ENCODE measurements at regions not wholly inside any gene's neighbourhood (a gene's known extent, or its start where the extent isn't known, plus 50 kb on each side); places are given as distances from the start of the nearest gene placed in this dataset.

- H3F3A ChIP-seq (ENCODE audit: low read depth), result peaks cover 7% of the 10 kb centered on the region
- H2AFZ ChIP-seq (replicated peaks), result peak overlapping the region; percentile 46
- no peak overlapping the region for H3K4me3 Mint-ChIP-seq
- H3K36me3 ChIP-seq, result no peaks in the 10 kb centered on the region
- no peaks in the 10 kb centered on the region for H3K9me3 ChIP-seq (ENCODE audit: low read depth)
- no peaks in the 10 kb centered on the region for H3K79me2 ChIP-seq (ENCODE audit: low read depth)
- H3K9me3 Mint-ChIP-seq, result no peaks in the 10 kb centered on the region
- no peaks in the 10 kb centered on the region for H4K20me1 ChIP-seq (ENCODE audit: low read depth)
- no peak overlapping the region for H3K27ac ChIP-seq
- TF ChIP-seq EZH2phosphoT487 (IDR thresholded peaks at IDR 0.05) (no peak), CTCF (IDR thresholded peaks at IDR 0.05) (no peak), EZH2 (IDR thresholded peaks at IDR 0.05) (no peak)
- no peaks in the 10 kb centered on the region for H3K27me3 ChIP-seq
- peaks cover 4% of the 10 kb centered on the region for H3K27me3 Mint-ChIP-seq (ENCODE audit: insufficient read depth, low read depth)
- H3K36me3 Mint-ChIP-seq, result no peaks in the 10 kb centered on the region
- peaks cover 7% of the 10 kb centered on the region for H3K4me1 Mint-ChIP-seq
- no peak overlapping the region for H3K4me3 ChIP-seq
- H3K27ac Mint-ChIP-seq, result no peak overlapping the region
- peak; percentile 43 for DNase-seq (ENCODE audit: low spot score)
- peaks cover 11% of the 10 kb centered on the region for H3K4me1 ChIP-seq
- no peak overlapping the region for H3K4me2 ChIP-seq
- no peak overlapping the region for H3K9ac ChIP-seq
Measured at GRCh38 chr3:72698154-72698917, 149.9 kb downstream of the SHQ1 start.

GRCh38 chr3:72697717-72698116, 150.5 kb downstream of the SHQ1 start:
- Histone ChIP-seq H3K79me2 (ENCODE audit: low read depth) (no peaks in the 10 kb centered on the region), H3K27ac (no peak overlapping the region), H3K9ac (no peak overlapping the region), H3K36me3 (no peaks in the 10 kb centered on the region), H3K4me1 (peaks cover 17% of the 10 kb centered on the region), H3F3A (ENCODE audit: low read depth) (peaks cover 13% of the 10 kb centered on the region), H3K27me3 (no peaks in the 10 kb centered on the region), H3K4me3 (no peak overlapping the region), H2AFZ (replicated peaks) (peak overlapping the region; percentile 46), H3K4me2 (no peak overlapping the region), H3K9me3 (ENCODE audit: low read depth) (no peaks in the 10 kb centered on the region), H4K20me1 (ENCODE audit: low read depth) (no peaks in the 10 kb centered on the region)
- Mint-ChIP-seq H3K9me3 (no peaks in the 10 kb centered on the region), H3K27me3 (ENCODE audit: insufficient read depth, low read depth) (peaks cover 4% of the 10 kb centered on the region), H3K4me1 (peaks cover 13% of the 10 kb centered on the region), H3K36me3 (no peaks in the 10 kb centered on the region), H3K4me3 (no peak overlapping the region), H3K27ac (no peak overlapping the region)
- no peak for TF ChIP-seq EZH2 (IDR thresholded peaks at IDR 0.05)
- TF ChIP-seq EZH2phosphoT487 (IDR thresholded peaks at IDR 0.05), result no peak
- no peak for TF ChIP-seq CTCF (IDR thresholded peaks at IDR 0.05)
- no peak for DNase-seq (ENCODE audit: low spot score)

GRCh38 chr3:72696815-72697214, 151.4 kb downstream of the SHQ1 start:
- no peak overlapping the region for H3K27ac Mint-ChIP-seq

More at GRCh38 chr3:72696815-72697214, 151.4 kb downstream of the SHQ1 start:
- Histone ChIP-seq H3K27ac (no peak overlapping the region), H3K4me3 (no peak overlapping the region), H3K4me1 (peaks cover 23% of the 10 kb centered on the region), H3K36me3 (no peaks in the 10 kb centered on the region), H3K79me2 (ENCODE audit: low read depth) (no peaks in the 10 kb centered on the region), H3K9me3 (ENCODE audit: low read depth) (no peaks in the 10 kb centered on the region), H3K4me2 (no peak overlapping the region), H4K20me1 (ENCODE audit: low read depth) (no peaks in the 10 kb centered on the region), H3F3A (ENCODE audit: low read depth) (peaks cover 22% of the 10 kb centered on the region), H3K9ac (no peak overlapping the region), H2AFZ (replicated peaks) (no peak overlapping the region), H3K27me3 (no peaks in the 10 kb centered on the region)
- TF ChIP-seq EZH2phosphoT487 (IDR thresholded peaks at IDR 0.05), result no peak
- TF ChIP-seq CTCF (IDR thresholded peaks at IDR 0.05), result no peak
- no peak for TF ChIP-seq EZH2 (IDR thresholded peaks at IDR 0.05)
- H3K27me3 Mint-ChIP-seq (ENCODE audit: insufficient read depth, low read depth), result peaks cover 2% of the 10 kb centered on the region
- no peaks in the 10 kb centered on the region for H3K9me3 Mint-ChIP-seq
- no peak overlapping the region for H3K4me3 Mint-ChIP-seq
- no peak for DNase-seq (ENCODE audit: low spot score)
- H3K4me1 Mint-ChIP-seq, result peaks cover 14% of the 10 kb centered on the region
- H3K36me3 Mint-ChIP-seq, result no peaks in the 10 kb centered on the region
